ENCODE measurements at regions not wholly inside any gene's neighbourhood (a gene's known extent, or its start where the extent isn't known, plus 50 kb on each side); places are given as distances from the start of the nearest gene placed in this dataset.

GRCh38 chr5:5540065-5540464 lies 117.6 kb downstream of the ICE1 start (continued):
- TF ChIP-seq SP1 (IDR thresholded peaks at IDR 0.05; ENCODE audit: low read depth, low read length), result no peak

Data from H1 (cell line).